Mesothelial cell of epicardium (in vitro differentiated cells): ENCODE measurements at regions not wholly inside any gene's neighbourhood (a gene's known extent, or its start where the extent isn't known, plus 50 kb on each side); places are given as distances from the start of the nearest gene placed in this dataset.

Source experiments
- DNase-seq, 2 experiments: peaks; one replicate each; pipeline ENCODE4 v3.0.0; 2021; ENCODE audit warnings: low spot score in 2 of 2; ENCODE audit not compliant: unreplicated experiment in 2 of 2
- H3K27ac Mint-ChIP-seq: 2 replicates; pipeline ENCODE4 v1.8.0; 2021; ENCODE audit warnings: mixed read lengths
- H3K27me3 Mint-ChIP-seq: 2 replicates; pipeline ENCODE4 v1.8.0; 2021; ENCODE audit warnings: low read depth, mixed read lengths
- H3K36me3 Mint-ChIP-seq: 2 replicates; pipeline ENCODE4 v1.8.0; 2021; ENCODE audit warnings: mixed read lengths
- H3K4me1 Mint-ChIP-seq: 2 replicates; pipeline ENCODE4 v1.8.0; 2021; ENCODE audit warnings: mixed read lengths
- H3K4me3 Mint-ChIP-seq: 2 replicates; pipeline ENCODE4 v1.8.0; 2021; ENCODE audit warnings: mild to moderate bottlenecking, moderate library complexity, mixed read lengths
- H3K9me3 Mint-ChIP-seq: 2 replicates; pipeline ENCODE4 v1.8.0; 2021; ENCODE audit warnings: mixed read lengths
- TF ChIP-seq, protein P1 (sequence below): fragments of 200-600 bp; sonication (generic); IDR thresholded peaks from one replicate; pipeline ENCODE4 v1.5.0; 2021; ENCODE audit warnings: antibody characterized with exemption; ENCODE audit not compliant: unreplicated experiment

GRCh38 chr13:34708566-34709313, 233.3 kb upstream of the NBEA start:
- Mint-ChIP-seq H3K27ac (no peak overlapping the region), H3K4me1 (peaks cover 2% of the 10 kb centered on the region), H3K4me3 (no peak overlapping the region), H3K27me3 (no peaks in the 10 kb centered on the region), H3K9me3 (peaks cover 11% of the 10 kb centered on the region), H3K36me3 (no peaks in the 10 kb centered on the region)
- no peak for DNase-seq
- TF ChIP-seq, protein P1, sequence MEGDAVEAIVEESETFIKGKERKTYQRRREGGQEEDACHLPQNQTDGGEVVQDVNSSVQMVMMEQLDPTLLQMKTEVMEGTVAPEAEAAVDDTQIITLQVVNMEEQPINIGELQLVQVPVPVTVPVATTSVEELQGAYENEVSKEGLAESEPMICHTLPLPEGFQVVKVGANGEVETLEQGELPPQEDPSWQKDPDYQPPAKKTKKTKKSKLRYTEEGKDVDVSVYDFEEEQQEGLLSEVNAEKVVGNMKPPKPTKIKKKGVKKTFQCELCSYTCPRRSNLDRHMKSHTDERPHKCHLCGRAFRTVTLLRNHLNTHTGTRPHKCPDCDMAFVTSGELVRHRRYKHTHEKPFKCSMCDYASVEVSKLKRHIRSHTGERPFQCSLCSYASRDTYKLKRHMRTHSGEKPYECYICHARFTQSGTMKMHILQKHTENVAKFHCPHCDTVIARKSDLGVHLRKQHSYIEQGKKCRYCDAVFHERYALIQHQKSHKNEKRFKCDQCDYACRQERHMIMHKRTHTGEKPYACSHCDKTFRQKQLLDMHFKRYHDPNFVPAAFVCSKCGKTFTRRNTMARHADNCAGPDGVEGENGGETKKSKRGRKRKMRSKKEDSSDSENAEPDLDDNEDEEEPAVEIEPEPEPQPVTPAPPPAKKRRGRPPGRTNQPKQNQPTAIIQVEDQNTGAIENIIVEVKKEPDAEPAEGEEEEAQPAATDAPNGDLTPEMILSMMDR: no peak

GRCh38 chr13:34719060-34719875, 222.8 kb upstream of the NBEA start:
- Mint-ChIP-seq H3K4me3 (no peak overlapping the region), H3K9me3 (peaks cover 8% of the 10 kb centered on the region), H3K4me1 (peaks cover 14% of the 10 kb centered on the region), H3K27ac (no peak overlapping the region), H3K27me3 (no peaks in the 10 kb centered on the region), H3K36me3 (no peaks in the 10 kb centered on the region)
- no peak for DNase-seq
- TF ChIP-seq, protein P1: no peak

DNA sequence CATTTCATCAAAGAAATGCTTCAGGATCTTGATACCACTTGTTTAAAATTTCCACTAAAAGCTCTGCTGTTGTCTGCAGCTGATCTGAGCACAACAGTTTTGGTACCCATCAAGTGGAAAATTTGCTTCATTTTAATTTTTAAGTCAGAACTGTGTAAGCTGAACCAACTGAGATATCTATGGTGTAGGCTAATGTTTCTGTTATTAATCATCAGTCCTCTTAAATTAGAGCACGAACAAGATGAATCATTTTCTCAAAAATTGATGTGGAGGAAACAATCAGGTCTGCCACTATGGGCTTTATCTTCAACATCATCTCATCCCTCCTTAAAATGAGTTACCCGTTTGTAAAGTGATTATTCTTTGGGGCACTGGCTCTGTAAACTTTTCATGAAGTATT, 221.5 kb upstream of the NBEA start:
- TF ChIP-seq, protein P1: no peak
- no peak for DNase-seq
- H3K4me1 Mint-ChIP-seq: peaks cover 17% of the 10 kb centered on the region
- no peaks in the 10 kb centered on the region for H3K36me3 Mint-ChIP-seq
- no peak overlapping the region for H3K27ac Mint-ChIP-seq
- no peaks in the 10 kb centered on the region for H3K27me3 Mint-ChIP-seq
- peaks cover 8% of the 10 kb centered on the region for H3K9me3 Mint-ChIP-seq
- no peak overlapping the region for H3K4me3 Mint-ChIP-seq

GRCh38 chr13:34721631-34722595, 220.2 kb upstream of the NBEA start:
- Mint-ChIP-seq H3K27me3 (no peaks in the 10 kb centered on the region), H3K27ac (no peak overlapping the region)

GRCh38 chr13:34722922-34723321, 219.1 kb upstream of the NBEA start:
- H3K36me3 Mint-ChIP-seq: no peaks in the 10 kb centered on the region
- H3K27me3 Mint-ChIP-seq: no peaks in the 10 kb centered on the region
- DNase-seq: no peak
- TF ChIP-seq, protein P1: no peak
- H3K4me3 Mint-ChIP-seq: no peak overlapping the region
- H3K9me3 Mint-ChIP-seq: peaks cover 8% of the 10 kb centered on the region
- no peak overlapping the region for H3K27ac Mint-ChIP-seq
- peaks cover 17% of the 10 kb centered on the region for H3K4me1 Mint-ChIP-seq

More at GRCh38 chr13:34721631-34722595, 220.2 kb upstream of the NBEA start:
- DNase-seq: no peak
- H3K4me3 Mint-ChIP-seq: no peak overlapping the region
- H3K4me1 Mint-ChIP-seq: peaks cover 17% of the 10 kb centered on the region
- TF ChIP-seq, protein P1: no peak
- no peaks in the 10 kb centered on the region for H3K36me3 Mint-ChIP-seq
- peaks cover 8% of the 10 kb centered on the region for H3K9me3 Mint-ChIP-seq
